ENCODE measurements at regions not wholly inside any gene's neighbourhood (a gene's known extent, or its start where the extent isn't known, plus 50 kb on each side); places are given as distances from the start of the nearest gene placed in this dataset.

DNA sequence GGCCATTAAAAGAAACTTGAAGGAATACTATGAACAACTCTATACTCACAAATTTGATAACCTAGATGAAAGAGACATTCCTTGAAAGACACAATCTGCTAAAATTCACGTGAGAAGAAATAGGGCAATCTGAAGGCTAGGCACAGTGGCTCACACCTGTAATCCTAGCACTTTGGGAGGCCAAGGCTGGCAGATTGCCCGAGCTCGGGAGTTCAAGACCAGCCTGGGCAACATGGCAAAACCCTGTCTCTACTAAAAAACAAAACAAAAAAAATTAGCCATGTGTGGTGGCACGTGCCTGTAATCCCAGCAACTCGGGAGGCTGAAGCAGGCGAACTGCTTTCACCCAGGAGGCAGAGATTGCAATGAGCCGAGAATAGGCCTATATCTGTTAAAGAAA is 104.8 kb downstream of the HES1 start:
- no peak overlapping the region for H3K4me3 ChIP-seq (ENCODE audit: low read depth, low read length)
- TF ChIP-seq, protein P1, sequence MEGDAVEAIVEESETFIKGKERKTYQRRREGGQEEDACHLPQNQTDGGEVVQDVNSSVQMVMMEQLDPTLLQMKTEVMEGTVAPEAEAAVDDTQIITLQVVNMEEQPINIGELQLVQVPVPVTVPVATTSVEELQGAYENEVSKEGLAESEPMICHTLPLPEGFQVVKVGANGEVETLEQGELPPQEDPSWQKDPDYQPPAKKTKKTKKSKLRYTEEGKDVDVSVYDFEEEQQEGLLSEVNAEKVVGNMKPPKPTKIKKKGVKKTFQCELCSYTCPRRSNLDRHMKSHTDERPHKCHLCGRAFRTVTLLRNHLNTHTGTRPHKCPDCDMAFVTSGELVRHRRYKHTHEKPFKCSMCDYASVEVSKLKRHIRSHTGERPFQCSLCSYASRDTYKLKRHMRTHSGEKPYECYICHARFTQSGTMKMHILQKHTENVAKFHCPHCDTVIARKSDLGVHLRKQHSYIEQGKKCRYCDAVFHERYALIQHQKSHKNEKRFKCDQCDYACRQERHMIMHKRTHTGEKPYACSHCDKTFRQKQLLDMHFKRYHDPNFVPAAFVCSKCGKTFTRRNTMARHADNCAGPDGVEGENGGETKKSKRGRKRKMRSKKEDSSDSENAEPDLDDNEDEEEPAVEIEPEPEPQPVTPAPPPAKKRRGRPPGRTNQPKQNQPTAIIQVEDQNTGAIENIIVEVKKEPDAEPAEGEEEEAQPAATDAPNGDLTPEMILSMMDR (IDR thresholded peaks at IDR 0.05; ENCODE audit: insufficient read depth, low read length): no peak
- DNase-seq (ENCODE audit: low read depth): no peak

DNA sequence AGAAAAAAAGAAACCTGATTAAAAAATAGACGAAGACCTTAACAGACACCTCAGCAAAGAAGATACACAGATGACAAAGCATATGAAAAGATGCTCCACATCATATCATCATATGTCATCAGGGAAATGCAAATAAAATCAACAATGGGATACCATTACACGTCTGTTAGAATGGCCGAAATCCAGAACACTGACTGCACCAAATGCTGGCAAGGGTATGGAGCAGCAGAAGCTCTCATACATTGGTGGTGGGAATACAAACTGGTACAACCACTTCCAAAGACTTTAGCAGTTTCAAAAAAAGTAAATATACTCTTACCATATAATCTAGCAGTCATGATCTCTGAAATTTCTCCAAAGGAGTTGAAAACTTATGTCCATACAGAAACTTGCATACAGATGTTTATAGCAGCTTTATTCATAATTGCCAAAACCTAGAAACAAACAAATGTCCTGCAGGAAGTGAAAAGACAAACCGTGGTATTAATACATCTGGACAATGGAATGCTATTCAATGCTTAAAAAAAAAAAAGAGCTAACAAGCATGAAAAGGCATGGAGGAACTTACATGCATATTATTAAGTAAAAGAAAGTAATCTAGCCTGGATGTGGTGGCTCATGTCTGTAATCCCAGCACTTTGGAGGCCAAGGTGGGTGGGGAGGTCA is 107.4 kb downstream of the HES1 start:
- no peak overlapping the region for H3K4me3 ChIP-seq (ENCODE audit: low read depth, low read length)
- TF ChIP-seq, protein P1 (IDR thresholded peaks at IDR 0.05; ENCODE audit: insufficient read depth, low read length): no peak
- DNase-seq (ENCODE audit: low read depth): no peak

DNA sequence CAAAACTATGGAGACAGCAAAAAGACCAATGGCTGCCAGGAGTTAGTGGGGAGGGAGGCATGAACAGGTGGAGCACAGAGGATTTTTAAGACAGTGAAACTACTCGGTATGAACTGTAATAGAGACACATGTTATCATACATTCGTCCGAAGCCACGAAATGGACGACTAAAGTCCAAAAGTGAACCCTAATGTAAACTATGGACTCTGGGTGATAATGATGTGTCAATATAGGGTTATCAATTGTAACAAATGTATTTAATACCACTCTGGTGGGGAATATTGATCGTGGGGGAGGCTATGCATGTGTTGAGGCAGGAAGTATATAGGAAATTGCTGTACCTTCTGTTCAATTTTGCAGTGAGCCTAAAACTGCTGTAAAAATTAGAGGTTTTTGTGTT is 107.0 kb downstream of the CPN2 start:
- no peak for DNase-seq (ENCODE audit: low read depth)
- no peak overlapping the region for H3K4me3 ChIP-seq (ENCODE audit: low read depth, low read length)
- TF ChIP-seq, protein P1 (IDR thresholded peaks at IDR 0.05; ENCODE audit: insufficient read depth, low read length): no peak

DNA sequence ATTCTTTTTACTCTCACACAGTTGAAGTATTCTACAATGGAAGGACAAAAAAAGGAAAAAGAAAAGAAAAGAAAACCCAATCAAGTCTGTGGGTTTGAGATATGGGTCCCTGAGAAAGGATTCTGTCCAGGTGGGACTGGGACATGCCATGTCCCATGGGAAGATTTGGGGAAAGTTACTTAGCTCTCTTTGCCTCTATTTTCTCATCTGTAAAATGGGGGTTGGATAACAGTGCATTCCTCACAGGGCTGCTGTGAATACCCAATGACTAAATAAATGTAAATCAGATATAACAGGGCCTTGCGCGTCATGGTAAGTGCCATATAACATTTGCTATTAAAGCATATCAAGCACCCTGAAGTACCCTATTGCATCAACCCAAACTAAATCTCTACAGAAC is 105.7 kb downstream of the CPN2 start:
- DNase-seq (ENCODE audit: low read depth): no peak
- H3K4me3 ChIP-seq (ENCODE audit: low read depth, low read length): no peak overlapping the region
- TF ChIP-seq, protein P1 (IDR thresholded peaks at IDR 0.05; ENCODE audit: insufficient read depth, low read length): no peak

DNA sequence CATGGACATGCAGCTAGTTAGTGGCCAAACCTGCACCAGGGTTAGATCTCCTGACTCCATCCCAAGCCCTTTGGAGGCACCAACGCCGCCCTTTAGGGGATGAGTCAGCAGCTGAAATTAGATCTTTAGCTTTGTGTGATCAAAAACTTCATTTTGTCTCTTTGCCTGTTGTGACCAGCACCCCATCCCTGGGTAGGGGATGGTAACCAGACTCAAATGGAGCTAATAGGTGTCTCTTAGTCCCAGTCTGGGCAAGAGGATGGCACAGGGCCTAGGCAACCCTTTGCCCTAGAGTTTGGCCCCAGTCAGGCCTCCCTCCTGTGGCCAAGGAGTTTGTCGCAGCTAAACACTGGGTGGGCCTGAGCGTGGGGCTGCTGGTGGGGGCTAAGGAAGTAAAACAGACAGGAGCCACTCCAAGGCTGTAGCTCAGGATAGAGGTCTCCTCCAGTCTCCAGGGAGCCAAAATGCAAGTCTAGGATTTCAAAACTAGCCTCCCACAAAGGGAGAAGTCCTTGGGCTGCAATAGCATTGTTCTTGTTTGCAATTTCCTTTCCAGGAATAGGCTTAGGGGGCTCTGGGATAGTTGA is 105.1 kb downstream of the CPN2 start:
- no peak for DNase-seq (ENCODE audit: low read depth)
- H3K4me3 ChIP-seq (ENCODE audit: low read depth, low read length): no peak overlapping the region
- TF ChIP-seq, protein P1 (IDR thresholded peaks at IDR 0.05; ENCODE audit: insufficient read depth, low read length): no peak

DNA sequence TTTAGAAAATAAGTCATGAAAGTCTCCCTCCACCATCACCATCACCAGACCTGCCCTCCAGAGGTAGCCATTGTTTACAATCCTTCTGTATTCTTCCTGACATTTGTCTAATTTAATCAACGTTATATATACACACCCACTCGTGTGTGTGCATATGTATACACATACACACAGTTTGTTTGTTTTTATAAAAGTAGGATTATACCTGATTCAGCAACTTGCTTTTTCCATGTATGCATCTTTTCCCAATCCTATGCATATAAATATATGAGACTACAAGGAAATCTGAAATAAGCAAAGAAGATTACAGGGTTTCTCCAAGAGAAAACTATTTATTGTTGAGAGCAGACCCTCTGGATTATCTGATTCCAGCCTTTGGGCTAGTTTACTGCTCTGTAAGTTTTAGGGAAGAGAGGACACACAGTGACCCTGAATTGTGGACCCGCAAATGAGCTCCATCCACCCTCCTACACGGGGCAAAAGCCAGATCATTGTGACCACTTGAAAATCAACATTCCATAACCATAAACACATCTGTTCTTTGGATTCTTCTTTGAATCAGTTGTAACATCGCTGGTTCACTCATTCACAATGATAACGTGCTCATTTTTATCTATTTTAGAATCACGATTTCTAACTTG is 104.3 kb downstream of the CPN2 start:
- no peak overlapping the region for H3K4me3 ChIP-seq (ENCODE audit: low read depth, low read length)
- TF ChIP-seq, protein P1 (IDR thresholded peaks at IDR 0.05; ENCODE audit: insufficient read depth, low read length): no peak
- DNase-seq (ENCODE audit: low read depth): no peak
